GM12872 (cell line): ENCODE measurements at regions not wholly inside any gene's neighbourhood (a gene's known extent, or its start where the extent isn't known, plus 50 kb on each side); places are given as distances from the start of the nearest gene placed in this dataset.

Source experiments
- TF ChIP-seq, protein P1 (sequence below): IDR thresholded peaks from 3 replicates; pipeline ENCODE4 v1.5.1; 2011; ENCODE audit warnings: low read depth, mild to moderate bottlenecking, low read length, moderate library complexity; ENCODE audit not compliant: insufficient read depth

DNA sequence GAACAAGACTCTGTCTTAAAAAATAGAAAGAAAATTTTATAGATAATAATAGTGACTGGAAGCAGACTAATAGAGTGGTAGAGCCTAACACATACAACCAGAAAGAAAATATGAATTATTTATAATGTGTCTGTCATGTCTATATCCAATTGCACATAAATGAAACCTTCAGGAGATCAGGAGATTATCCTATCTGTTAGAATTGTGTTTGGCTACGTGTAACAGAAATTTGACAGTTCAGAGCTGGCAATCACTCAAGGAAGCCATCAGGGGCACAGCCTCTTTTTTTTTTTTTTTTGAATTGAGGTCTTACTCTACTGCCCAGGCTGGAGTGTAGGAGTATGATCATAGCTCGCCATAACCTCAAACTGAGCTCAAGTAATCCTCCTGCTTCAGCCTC is 157.2 kb downstream of the TGFB2 start:
- TF ChIP-seq, protein P1, sequence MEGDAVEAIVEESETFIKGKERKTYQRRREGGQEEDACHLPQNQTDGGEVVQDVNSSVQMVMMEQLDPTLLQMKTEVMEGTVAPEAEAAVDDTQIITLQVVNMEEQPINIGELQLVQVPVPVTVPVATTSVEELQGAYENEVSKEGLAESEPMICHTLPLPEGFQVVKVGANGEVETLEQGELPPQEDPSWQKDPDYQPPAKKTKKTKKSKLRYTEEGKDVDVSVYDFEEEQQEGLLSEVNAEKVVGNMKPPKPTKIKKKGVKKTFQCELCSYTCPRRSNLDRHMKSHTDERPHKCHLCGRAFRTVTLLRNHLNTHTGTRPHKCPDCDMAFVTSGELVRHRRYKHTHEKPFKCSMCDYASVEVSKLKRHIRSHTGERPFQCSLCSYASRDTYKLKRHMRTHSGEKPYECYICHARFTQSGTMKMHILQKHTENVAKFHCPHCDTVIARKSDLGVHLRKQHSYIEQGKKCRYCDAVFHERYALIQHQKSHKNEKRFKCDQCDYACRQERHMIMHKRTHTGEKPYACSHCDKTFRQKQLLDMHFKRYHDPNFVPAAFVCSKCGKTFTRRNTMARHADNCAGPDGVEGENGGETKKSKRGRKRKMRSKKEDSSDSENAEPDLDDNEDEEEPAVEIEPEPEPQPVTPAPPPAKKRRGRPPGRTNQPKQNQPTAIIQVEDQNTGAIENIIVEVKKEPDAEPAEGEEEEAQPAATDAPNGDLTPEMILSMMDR = no peak

DNA sequence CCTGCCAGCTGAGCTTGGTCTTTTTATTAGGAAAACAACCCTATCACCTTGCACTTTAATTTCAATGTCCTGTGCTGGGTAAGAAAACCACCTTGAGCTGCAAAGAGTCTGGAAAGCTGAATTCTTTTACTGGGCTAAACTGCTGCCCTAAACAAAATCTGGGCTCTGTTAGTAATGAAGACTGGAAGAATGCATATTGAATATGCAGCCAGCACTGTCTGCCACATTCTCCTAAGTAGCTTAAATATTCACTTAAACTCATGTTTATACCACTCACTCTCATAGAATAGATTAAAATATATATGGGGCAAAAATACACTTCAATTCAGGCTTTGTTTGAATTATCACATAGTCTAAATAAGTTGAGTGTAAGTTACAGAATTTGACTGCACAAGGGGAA is 158.0 kb downstream of the TGFB2 start:
- TF ChIP-seq, protein P1 = no peak

DNA sequence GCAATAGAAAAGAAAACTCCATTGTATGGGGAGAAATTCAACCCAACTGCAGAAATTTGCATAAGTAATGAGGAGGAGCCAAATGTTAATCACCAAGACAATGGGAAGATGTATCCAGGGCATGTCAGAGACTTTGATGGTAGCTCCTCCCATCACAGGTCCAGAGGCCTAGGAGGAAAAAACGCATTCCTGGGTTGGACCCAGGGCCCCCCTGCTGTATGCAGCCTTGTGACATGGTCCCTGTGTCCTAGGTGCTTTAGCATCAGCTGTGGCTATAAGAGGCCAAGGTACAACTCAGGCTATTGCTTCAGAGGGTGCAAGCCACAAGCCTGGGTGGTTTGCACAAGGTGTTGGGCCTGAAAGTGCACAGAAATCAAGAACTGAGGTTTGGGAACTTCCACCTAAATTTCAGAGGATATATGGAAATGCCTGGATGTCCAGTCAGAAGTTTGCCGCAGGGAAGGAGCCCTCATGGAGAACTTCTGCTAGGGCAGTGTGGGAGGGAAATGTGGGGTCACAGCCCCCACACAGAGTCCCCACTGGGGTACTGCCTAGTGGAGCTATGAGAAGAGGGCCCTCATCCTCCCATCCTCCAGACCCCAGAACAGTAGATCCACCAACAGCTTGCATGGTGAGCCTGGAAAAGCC is 162.3 kb downstream of the TGFB2 start:
- TF ChIP-seq, protein P1 = no peak

DNA sequence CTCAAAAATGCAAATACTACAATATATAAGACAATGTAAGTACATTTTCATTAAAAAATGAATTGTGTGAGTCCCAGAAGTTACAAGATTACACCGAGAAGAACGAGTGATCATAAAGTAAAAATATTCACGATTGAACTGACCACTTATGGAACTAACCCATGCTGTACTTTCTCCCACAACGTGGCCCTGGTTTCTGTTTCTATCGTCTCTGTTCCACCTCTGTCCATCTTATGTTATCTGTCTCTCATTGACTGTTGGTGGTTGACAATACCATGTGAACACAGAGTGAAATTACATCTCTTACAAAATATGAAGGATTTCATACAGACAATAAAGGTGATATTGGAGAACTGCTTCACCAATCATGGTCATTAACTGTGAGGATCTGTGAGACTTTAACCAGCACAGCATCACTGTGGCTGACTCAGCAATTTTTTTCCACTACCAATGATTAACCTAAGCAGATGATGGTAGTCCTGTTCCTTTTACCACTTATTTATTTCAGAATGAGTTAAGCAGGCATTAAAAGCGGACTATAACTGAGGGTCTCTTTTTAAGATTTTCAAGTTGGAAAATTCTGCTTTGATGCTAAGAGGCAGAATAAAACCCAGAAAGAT is 165.1 kb downstream of the TGFB2 start:
- TF ChIP-seq, protein P1 = no peak

DNA sequence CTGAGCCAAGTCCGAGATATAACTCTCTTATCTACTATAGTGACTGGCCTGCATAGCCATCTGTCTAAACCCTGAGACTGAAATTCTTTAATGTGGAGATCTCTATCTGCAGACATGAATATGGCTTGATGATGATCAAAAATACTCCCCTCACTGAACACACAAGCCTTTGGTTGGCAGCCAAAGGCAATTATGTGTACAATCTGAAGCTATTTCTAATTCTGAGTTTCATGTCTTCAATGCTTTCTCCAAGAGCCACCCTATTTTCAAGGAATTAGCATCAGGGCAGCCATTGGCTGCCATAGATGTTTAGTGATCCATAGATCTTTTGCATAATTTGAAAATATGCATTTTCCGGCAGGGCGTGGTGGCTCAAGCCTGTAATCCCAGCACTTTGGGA is 168.2 kb downstream of the TGFB2 start:
- TF ChIP-seq, protein P1 = no peak

DNA sequence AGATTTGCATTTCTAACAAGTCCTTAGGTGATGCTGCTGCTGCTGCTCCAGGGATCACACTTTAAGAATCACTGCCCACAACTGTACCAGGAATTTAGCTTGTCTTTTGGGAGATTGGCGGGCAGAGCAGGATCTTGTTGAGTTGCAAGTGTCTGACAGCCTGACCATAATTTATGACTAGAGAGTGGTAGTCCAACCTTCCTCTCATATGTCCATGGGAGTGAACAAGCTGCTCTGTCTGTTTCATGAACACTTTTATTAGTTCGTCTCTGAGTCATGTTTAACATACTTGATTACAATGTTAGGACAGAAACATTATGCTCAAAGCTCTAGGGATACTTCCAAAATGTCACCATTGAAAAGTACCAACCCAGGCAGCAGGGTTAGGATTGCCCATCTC is 169.6 kb downstream of the TGFB2 start:
- TF ChIP-seq, protein P1 = no peak

DNA sequence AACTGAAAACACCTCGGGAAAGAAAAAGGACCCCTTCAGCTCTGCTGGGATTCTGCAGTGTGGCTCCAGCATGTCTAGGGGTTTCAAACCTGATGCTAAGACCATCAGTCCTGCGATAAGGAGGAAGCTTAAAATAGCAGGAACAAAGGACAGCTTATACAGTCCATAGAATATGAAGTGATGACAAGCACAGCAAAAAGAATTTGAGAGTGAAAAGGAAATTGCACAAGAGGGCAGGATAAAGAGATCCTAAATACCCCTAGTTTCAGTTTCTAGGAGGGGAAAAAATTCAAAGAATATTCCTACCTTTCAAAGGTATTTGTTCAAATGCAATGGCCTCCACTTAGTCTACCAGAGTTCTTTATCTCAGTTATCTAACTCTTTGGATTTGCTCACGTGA is 171.4 kb downstream of the TGFB2 start:
- TF ChIP-seq, protein P1 = no peak
